ENCODE measurements at regions not wholly inside any gene's neighbourhood (a gene's known extent, or its start where the extent isn't known, plus 50 kb on each side); places are given as distances from the start of the nearest gene placed in this dataset.
"Not testable (repeated sequence)": the region's sequence is repeated elsewhere in the genome, so short reads cannot be mapped to it uniquely, and the experiment has no call there.

- not testable (repeated sequence) for H3K4me1 ChIP-seq (ENCODE audit: control insufficient read depth, insufficient read depth, low read length); H3K9me3 ChIP-seq (ENCODE audit: control insufficient read depth, insufficient read depth, low read length); H3K9ac ChIP-seq (ENCODE audit: low read depth, low read length); H3K27me3 ChIP-seq (ENCODE audit: control insufficient read depth, insufficient read depth, low read length); H3K36me3 ChIP-seq (ENCODE audit: control insufficient read depth, insufficient read depth, low read length); H3K4me3 ChIP-seq (ENCODE audit: low read depth, low read length)
Measured at GRCh38 chr1:25171013-25171412, 61.3 kb downstream of the SYF2 start.

- Histone ChIP-seq H3K27me3 (ENCODE audit: control insufficient read depth, insufficient read depth, low read length) (no peaks in the 10 kb centered on the region), H3K4me3 (ENCODE audit: low read depth, low read length) (no peak overlapping the region), H3K4me1 (ENCODE audit: control insufficient read depth, insufficient read depth, low read length) (peaks cover 8% of the 10 kb centered on the region), H3K9ac (ENCODE audit: low read depth, low read length) (no peak overlapping the region), H3K9me3 (ENCODE audit: control insufficient read depth, insufficient read depth, low read length) (no peaks in the 10 kb centered on the region), H3K36me3 (ENCODE audit: control insufficient read depth, insufficient read depth, low read length) (no peaks in the 10 kb centered on the region)
Measured at GRCh38 chr1:25170439-25170838, 61.9 kb downstream of the SYF2 start.

GRCh38 chr1:25169610-25170009, 62.7 kb downstream of the SYF2 start:
- H3K9ac ChIP-seq (ENCODE audit: low read depth, low read length), result no peak overlapping the region
- no peaks in the 10 kb centered on the region for H3K36me3 ChIP-seq (ENCODE audit: control insufficient read depth, insufficient read depth, low read length)
- H3K4me1 ChIP-seq (ENCODE audit: control insufficient read depth, insufficient read depth, low read length), result peaks cover 8% of the 10 kb centered on the region
- no peaks in the 10 kb centered on the region for H3K27me3 ChIP-seq (ENCODE audit: control insufficient read depth, insufficient read depth, low read length)
- no peaks in the 10 kb centered on the region for H3K9me3 ChIP-seq (ENCODE audit: control insufficient read depth, insufficient read depth, low read length)
- H3K4me3 ChIP-seq (ENCODE audit: low read depth, low read length), result no peak overlapping the region

GRCh38 chr1:25169168-25169567, 63.1 kb downstream of the SYF2 start:
- H3K4me3 ChIP-seq (ENCODE audit: low read depth, low read length), result no peak overlapping the region
- no peaks in the 10 kb centered on the region for H3K27me3 ChIP-seq (ENCODE audit: control insufficient read depth, insufficient read depth, low read length)
- no peak overlapping the region for H3K9ac ChIP-seq (ENCODE audit: low read depth, low read length)
- H3K36me3 ChIP-seq (ENCODE audit: control insufficient read depth, insufficient read depth, low read length), result no peaks in the 10 kb centered on the region
- H3K4me1 ChIP-seq (ENCODE audit: control insufficient read depth, insufficient read depth, low read length), result peaks cover 8% of the 10 kb centered on the region
- no peaks in the 10 kb centered on the region for H3K9me3 ChIP-seq (ENCODE audit: control insufficient read depth, insufficient read depth, low read length)

- H3K4me3 ChIP-seq (ENCODE audit: low read depth, low read length), result no peak overlapping the region
- H3K9me3 ChIP-seq (ENCODE audit: control insufficient read depth, insufficient read depth, low read length), result no peaks in the 10 kb centered on the region
- no peaks in the 10 kb centered on the region for H3K36me3 ChIP-seq (ENCODE audit: control insufficient read depth, insufficient read depth, low read length)
- H3K9ac ChIP-seq (ENCODE audit: low read depth, low read length), result no peak overlapping the region
- H3K27me3 ChIP-seq (ENCODE audit: control insufficient read depth, insufficient read depth, low read length), result no peaks in the 10 kb centered on the region
- peaks cover 8% of the 10 kb centered on the region for H3K4me1 ChIP-seq (ENCODE audit: control insufficient read depth, insufficient read depth, low read length)
Measured at GRCh38 chr1:25168193-25169071, 63.9 kb downstream of the SYF2 start.

- peaks cover 8% of the 10 kb centered on the region for H3K4me1 ChIP-seq (ENCODE audit: control insufficient read depth, insufficient read depth, low read length)
- H3K9me3 ChIP-seq (ENCODE audit: control insufficient read depth, insufficient read depth, low read length), result no peaks in the 10 kb centered on the region
- H3K4me3 ChIP-seq (ENCODE audit: low read depth, low read length), result no peak overlapping the region
- no peaks in the 10 kb centered on the region for H3K27me3 ChIP-seq (ENCODE audit: control insufficient read depth, insufficient read depth, low read length)
- no peak overlapping the region for H3K9ac ChIP-seq (ENCODE audit: low read depth, low read length)
- H3K36me3 ChIP-seq (ENCODE audit: control insufficient read depth, insufficient read depth, low read length), result no peaks in the 10 kb centered on the region
Measured at GRCh38 chr1:25167269-25168192, 64.8 kb downstream of the SYF2 start.

- H3K27me3 ChIP-seq (ENCODE audit: control insufficient read depth, insufficient read depth, low read length), result no peaks in the 10 kb centered on the region
- peaks cover 8% of the 10 kb centered on the region for H3K4me1 ChIP-seq (ENCODE audit: control insufficient read depth, insufficient read depth, low read length)
- H3K9me3 ChIP-seq (ENCODE audit: control insufficient read depth, insufficient read depth, low read length), result no peaks in the 10 kb centered on the region
- no peak overlapping the region for H3K9ac ChIP-seq (ENCODE audit: low read depth, low read length)
- H3K36me3 ChIP-seq (ENCODE audit: control insufficient read depth, insufficient read depth, low read length), result no peaks in the 10 kb centered on the region
- no peak overlapping the region for H3K4me3 ChIP-seq (ENCODE audit: low read depth, low read length)
Measured at GRCh38 chr1:25166847-25167246, 65.5 kb downstream of the SYF2 start.

- Histone ChIP-seq H3K4me1 (ENCODE audit: control insufficient read depth, insufficient read depth, low read length) (peaks cover 8% of the 10 kb centered on the region), H3K9ac (ENCODE audit: low read depth, low read length) (no peak overlapping the region), H3K4me3 (ENCODE audit: low read depth, low read length) (no peak overlapping the region), H3K36me3 (ENCODE audit: control insufficient read depth, insufficient read depth, low read length) (no peaks in the 10 kb centered on the region), H3K9me3 (ENCODE audit: control insufficient read depth, insufficient read depth, low read length) (no peaks in the 10 kb centered on the region), H3K27me3 (ENCODE audit: control insufficient read depth, insufficient read depth, low read length) (no peaks in the 10 kb centered on the region)
Measured at GRCh38 chr1:25163986-25164385, 68.3 kb downstream of the SYF2 start.

GRCh38 chr1:25161981-25162380, 70.3 kb downstream of the SYF2 start:
- Histone ChIP-seq H3K36me3 (ENCODE audit: control insufficient read depth, insufficient read depth, low read length) (no peaks in the 10 kb centered on the region), H3K4me1 (ENCODE audit: control insufficient read depth, insufficient read depth, low read length) (no peaks in the 10 kb centered on the region), H3K4me3 (ENCODE audit: low read depth, low read length) (no peak overlapping the region), H3K9ac (ENCODE audit: low read depth, low read length) (no peak overlapping the region), H3K27me3 (ENCODE audit: control insufficient read depth, insufficient read depth, low read length) (no peaks in the 10 kb centered on the region), H3K9me3 (ENCODE audit: control insufficient read depth, insufficient read depth, low read length) (no peaks in the 10 kb centered on the region)

- Histone ChIP-seq H3K4me1 (ENCODE audit: control insufficient read depth, insufficient read depth, low read length) (no peaks in the 10 kb centered on the region), H3K9me3 (ENCODE audit: control insufficient read depth, insufficient read depth, low read length) (no peaks in the 10 kb centered on the region), H3K27me3 (ENCODE audit: control insufficient read depth, insufficient read depth, low read length) (no peaks in the 10 kb centered on the region), H3K4me3 (ENCODE audit: low read depth, low read length) (no peak overlapping the region), H3K36me3 (ENCODE audit: control insufficient read depth, insufficient read depth, low read length) (no peaks in the 10 kb centered on the region), H3K9ac (ENCODE audit: low read depth, low read length) (no peak overlapping the region)
Measured at GRCh38 chr1:25157846-25158245, 74.5 kb downstream of the SYF2 start.

- H3K9ac ChIP-seq (ENCODE audit: low read depth, low read length), result no peak overlapping the region
- no peaks in the 10 kb centered on the region for H3K4me1 ChIP-seq (ENCODE audit: control insufficient read depth, insufficient read depth, low read length)
- H3K27me3 ChIP-seq (ENCODE audit: control insufficient read depth, insufficient read depth, low read length), result no peaks in the 10 kb centered on the region
- H3K9me3 ChIP-seq (ENCODE audit: control insufficient read depth, insufficient read depth, low read length), result no peaks in the 10 kb centered on the region
- no peaks in the 10 kb centered on the region for H3K36me3 ChIP-seq (ENCODE audit: control insufficient read depth, insufficient read depth, low read length)
- H3K4me3 ChIP-seq (ENCODE audit: low read depth, low read length), result no peak overlapping the region
Measured at GRCh38 chr1:25150985-25151495, 81.3 kb downstream of the SYF2 start.
